ENCODE measurements at regions not wholly inside any gene's neighbourhood (a gene's known extent, or its start where the extent isn't known, plus 50 kb on each side); places are given as distances from the start of the nearest gene placed in this dataset.
"Not testable (repeated sequence)": the region's sequence is repeated elsewhere in the genome, so short reads cannot be mapped to it uniquely, and the experiment has no call there.

GRCh38 chr3:144593881-144594280, 622.3 kb downstream of the DIPK2A start:
- FAIRE-seq: no peak
- 77 to 86% (median 84%) methylated on average over 4 of the region's 4 CpGs for WGBS, 3 donors

DNA sequence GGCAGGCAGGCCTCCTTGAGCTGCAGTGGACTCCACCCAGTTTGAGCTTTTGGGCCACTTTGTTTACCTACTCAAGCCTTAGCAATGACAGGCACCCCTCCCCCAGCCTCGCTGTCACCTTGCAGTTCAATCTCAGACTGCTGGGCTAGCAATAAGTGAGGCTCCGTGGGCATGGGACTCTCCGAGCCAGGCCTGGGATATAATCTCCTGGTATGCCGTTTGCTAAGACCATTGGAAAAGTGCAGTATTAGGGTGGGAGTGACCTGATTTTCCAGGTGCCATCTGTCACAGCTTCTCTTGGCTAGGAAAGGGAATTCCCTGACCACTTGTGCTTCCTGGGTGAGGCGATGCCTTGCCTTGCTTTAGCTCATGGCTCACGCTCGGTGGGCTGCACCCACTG, 648.6 kb downstream of the DIPK2A start:
- H3K27me3 ChIP-seq (ENCODE audit: control insufficient read depth in 3 of 3, insufficient read depth in 3 of 3, low read length in 3 of 3): not testable (repeated sequence)
- WGBS, 3 donors: 83 to 93% (median 84%) methylated on average over 7 of the region's 7 CpGs

More at GRCh38 chr3:144593881-144594280, 622.3 kb downstream of the DIPK2A start:
- Histone ChIP-seq H3K27me3 (ENCODE audit: control insufficient read depth in 3 of 3, insufficient read depth in 3 of 3, low read length in 3 of 3) (no peaks in the 10 kb centered on the region), H3K4me3 (ENCODE audit: low read depth in 1 of 3, low read length in 3 of 3) (no peak overlapping the region), H3K4me1 (ENCODE audit: control insufficient read depth in 3 of 3, insufficient read depth in 2 of 3, low read depth in 1 of 3, low read length in 2 of 3) (no peaks in the 10 kb centered on the region), H3K36me3 (ENCODE audit: control insufficient read depth in 3 of 3, insufficient read depth in 2 of 3, low read depth in 1 of 3, low read length in 3 of 3) (no peaks in the 10 kb centered on the region), H3K27ac (ENCODE audit: low read depth in 1 of 3, low read length in 2 of 3) (no peak overlapping the region), H3K9me3 (ENCODE audit: control insufficient read depth in 2 of 2, insufficient read depth in 1 of 2, low read depth in 1 of 2, low read length in 1 of 2) (peaks cover 0 to 15% of the 10 kb centered on the region in 2 donors)
- no peak for DNase-seq

GRCh38 chr3:144622845-144623244, 651.2 kb downstream of the DIPK2A start:
- no peak for DNase-seq
- WGBS, 3 donors: 63 to 76% (median 67%) methylated on average over 3 of the region's 3 CpGs
- no peak for FAIRE-seq

More for the DNA sequence above, 648.6 kb downstream of the DIPK2A start:
- FAIRE-seq; H3K4me1 ChIP-seq (ENCODE audit: control insufficient read depth in 3 of 3, insufficient read depth in 2 of 3, low read depth in 1 of 3, low read length in 2 of 3); H3K9me3 ChIP-seq (ENCODE audit: control insufficient read depth in 2 of 2, insufficient read depth in 1 of 2, low read depth in 1 of 2, low read length in 1 of 2); H3K4me3 ChIP-seq (ENCODE audit: low read depth in 1 of 3, low read length in 3 of 3); DNase-seq; H3K36me3 ChIP-seq (ENCODE audit: control insufficient read depth in 3 of 3, insufficient read depth in 2 of 3, low read depth in 1 of 3, low read length in 3 of 3); H3K27ac ChIP-seq (ENCODE audit: low read depth in 1 of 3, low read length in 2 of 3): not testable (repeated sequence)

GRCh38 chr3:144624656-144625055, 653.0 kb downstream of the DIPK2A start:
- no peaks in the 10 kb centered on the region for H3K36me3 ChIP-seq (ENCODE audit: control insufficient read depth in 3 of 3, insufficient read depth in 2 of 3, low read depth in 1 of 3, low read length in 3 of 3)

More at GRCh38 chr3:144622845-144623244, 651.2 kb downstream of the DIPK2A start:
- Histone ChIP-seq H3K9me3 (ENCODE audit: control insufficient read depth in 2 of 2, insufficient read depth in 1 of 2, low read depth in 1 of 2, low read length in 1 of 2) (no peaks in the 10 kb centered on the region), H3K27me3 (ENCODE audit: control insufficient read depth in 3 of 3, insufficient read depth in 3 of 3, low read length in 3 of 3) (no peaks in the 10 kb centered on the region), H3K4me3 (ENCODE audit: low read depth in 1 of 3, low read length in 3 of 3) (no peak overlapping the region), H3K4me1 (ENCODE audit: control insufficient read depth in 3 of 3, insufficient read depth in 2 of 3, low read depth in 1 of 3, low read length in 2 of 3) (no peaks in the 10 kb centered on the region), H3K36me3 (ENCODE audit: control insufficient read depth in 3 of 3, insufficient read depth in 2 of 3, low read depth in 1 of 3, low read length in 3 of 3) (no peaks in the 10 kb centered on the region), H3K27ac (ENCODE audit: low read depth in 1 of 3, low read length in 2 of 3) (no peak overlapping the region)

DNA sequence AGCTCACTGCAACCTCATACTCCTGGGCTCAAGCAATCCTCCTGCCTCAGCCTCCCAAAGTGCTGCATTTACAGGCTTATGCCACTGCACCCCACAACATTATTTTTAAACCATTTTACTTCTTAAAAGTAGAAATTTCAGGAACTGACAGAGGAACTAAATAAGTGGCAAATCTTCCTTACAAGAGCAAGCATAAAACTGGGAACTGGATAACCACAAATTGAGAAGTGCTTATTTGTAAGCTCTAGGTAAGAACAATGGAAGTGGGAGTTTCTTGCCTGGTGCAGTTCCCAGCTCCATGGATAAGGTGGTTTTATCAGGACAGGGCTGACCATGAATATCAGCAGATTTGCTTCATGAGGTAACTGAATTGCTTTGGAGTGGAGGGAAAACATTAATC, 655.2 kb downstream of the DIPK2A start:
- no peaks in the 10 kb centered on the region for H3K36me3 ChIP-seq (ENCODE audit: control insufficient read depth in 3 of 3, insufficient read depth in 2 of 3, low read depth in 1 of 3, low read length in 3 of 3)
- H3K27ac ChIP-seq (ENCODE audit: low read depth in 1 of 3, low read length in 2 of 3): no peak overlapping the region
- H3K4me3 ChIP-seq (ENCODE audit: low read depth in 1 of 3, low read length in 3 of 3): no peak overlapping the region
- H3K4me1 ChIP-seq (ENCODE audit: control insufficient read depth in 3 of 3, insufficient read depth in 2 of 3, low read depth in 1 of 3, low read length in 2 of 3): no peaks in the 10 kb centered on the region
- FAIRE-seq (no peak), DNase-seq (no peak)
- H3K27me3 ChIP-seq (ENCODE audit: control insufficient read depth in 3 of 3, insufficient read depth in 3 of 3, low read length in 3 of 3): no peaks in the 10 kb centered on the region
- H3K9me3 ChIP-seq (ENCODE audit: control insufficient read depth in 2 of 2, insufficient read depth in 1 of 2, low read depth in 1 of 2, low read length in 1 of 2): no peaks in the 10 kb centered on the region

More at GRCh38 chr3:144624656-144625055, 653.0 kb downstream of the DIPK2A start:
- DNase-seq: no peak
- Histone ChIP-seq H3K9me3 (ENCODE audit: control insufficient read depth in 2 of 2, insufficient read depth in 1 of 2, low read depth in 1 of 2, low read length in 1 of 2) (no peaks in the 10 kb centered on the region), H3K4me1 (ENCODE audit: control insufficient read depth in 3 of 3, insufficient read depth in 2 of 3, low read depth in 1 of 3, low read length in 2 of 3) (no peaks in the 10 kb centered on the region), H3K27ac (ENCODE audit: low read depth in 1 of 3, low read length in 2 of 3) (no peak overlapping the region), H3K27me3 (ENCODE audit: control insufficient read depth in 3 of 3, insufficient read depth in 3 of 3, low read length in 3 of 3) (no peaks in the 10 kb centered on the region), H3K4me3 (ENCODE audit: low read depth in 1 of 3, low read length in 3 of 3) (no peak overlapping the region)
- WGBS, 3 donors: 71 to 74% (median 74%) methylated on average over 2 of the region's 2 CpGs
- FAIRE-seq: no peak

GRCh38 chr3:144629381-144629780, 657.8 kb downstream of the DIPK2A start:
- WGBS, 3 donors: 75 to 81% (median 80%) methylated on average over 4 of the region's 4 CpGs
- Histone ChIP-seq H3K27me3 (ENCODE audit: control insufficient read depth in 3 of 3, insufficient read depth in 3 of 3, low read length in 3 of 3) (no peaks in the 10 kb centered on the region), H3K36me3 (ENCODE audit: control insufficient read depth in 3 of 3, insufficient read depth in 2 of 3, low read depth in 1 of 3, low read length in 3 of 3) (no peaks in the 10 kb centered on the region), H3K9me3 (ENCODE audit: control insufficient read depth in 2 of 2, insufficient read depth in 1 of 2, low read depth in 1 of 2, low read length in 1 of 2) (no peaks in the 10 kb centered on the region), H3K4me3 (ENCODE audit: low read depth in 1 of 3, low read length in 3 of 3) (no peak overlapping the region), H3K4me1 (ENCODE audit: control insufficient read depth in 3 of 3, insufficient read depth in 2 of 3, low read depth in 1 of 3, low read length in 2 of 3) (no peaks in the 10 kb centered on the region), H3K27ac (ENCODE audit: low read depth in 1 of 3, low read length in 2 of 3) (no peak overlapping the region)
- no peak for DNase-seq
- FAIRE-seq: no peak

DNA sequence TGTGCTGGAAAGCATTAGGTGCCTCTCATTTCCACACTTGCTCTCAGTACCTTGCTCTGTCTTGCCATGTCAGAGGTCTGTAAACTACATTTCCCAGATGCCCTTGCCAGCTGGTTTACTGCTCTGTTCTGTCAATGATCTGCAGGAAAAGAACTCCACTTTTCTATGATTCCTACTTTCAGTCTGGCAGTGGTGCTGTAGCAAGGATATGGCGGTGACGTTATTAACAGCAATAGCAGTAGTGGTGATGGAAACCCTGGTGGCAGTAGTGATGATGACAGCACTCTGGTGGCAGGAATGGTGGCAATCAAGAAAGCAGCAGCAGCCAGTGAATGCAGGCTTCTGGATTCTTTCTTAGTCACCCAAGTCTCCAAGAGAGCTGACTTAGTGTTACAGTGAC, 665.2 kb downstream of the DIPK2A start:
- 30 to 58% (median 33%) methylated on average over 2 of the region's 2 CpGs for WGBS, 3 donors
- H3K9me3 ChIP-seq (ENCODE audit: control insufficient read depth in 2 of 2, insufficient read depth in 1 of 2, low read depth in 1 of 2, low read length in 1 of 2): no peaks in the 10 kb centered on the region
- no peaks in the 10 kb centered on the region for H3K4me1 ChIP-seq (ENCODE audit: control insufficient read depth in 3 of 3, insufficient read depth in 2 of 3, low read depth in 1 of 3, low read length in 2 of 3)
- H3K36me3 ChIP-seq (ENCODE audit: control insufficient read depth in 3 of 3, insufficient read depth in 2 of 3, low read depth in 1 of 3, low read length in 3 of 3): no peaks in the 10 kb centered on the region
- H3K27me3 ChIP-seq (ENCODE audit: control insufficient read depth in 3 of 3, insufficient read depth in 3 of 3, low read length in 3 of 3): no peaks in the 10 kb centered on the region
- no peak overlapping the region for H3K4me3 ChIP-seq (ENCODE audit: low read depth in 1 of 3, low read length in 3 of 3)
- FAIRE-seq (no peak), DNase-seq (peak; percentile 31 to 71)
- H3K27ac ChIP-seq (ENCODE audit: low read depth in 1 of 3, low read length in 2 of 3): no peak overlapping the region

DNA sequence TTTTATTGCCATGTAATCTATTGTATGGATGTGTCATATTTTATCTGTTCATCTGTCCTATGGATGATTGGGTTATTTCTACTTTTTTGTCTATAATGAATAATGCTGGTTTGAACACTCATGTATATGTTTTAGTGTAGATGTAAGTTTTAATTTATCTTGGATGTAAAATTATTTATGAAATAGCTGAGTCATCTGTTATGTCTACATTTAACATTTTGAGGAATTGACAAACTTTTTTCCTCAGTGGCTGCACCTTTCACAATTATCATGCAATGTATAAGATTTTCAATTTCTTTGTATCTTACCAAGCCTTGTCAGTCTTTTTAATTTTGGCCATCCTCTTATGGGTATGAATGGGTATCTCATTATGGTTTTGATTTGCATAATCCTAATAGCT, 666.4 kb downstream of the DIPK2A start:
- H3K4me1 ChIP-seq (ENCODE audit: control insufficient read depth in 3 of 3, insufficient read depth in 2 of 3, low read depth in 1 of 3, low read length in 2 of 3): no peaks in the 10 kb centered on the region
- no peak overlapping the region for H3K27ac ChIP-seq (ENCODE audit: low read depth in 1 of 3, low read length in 2 of 3)
- H3K4me3 ChIP-seq (ENCODE audit: low read depth in 1 of 3, low read length in 3 of 3): no peak overlapping the region
- H3K9me3 ChIP-seq (ENCODE audit: control insufficient read depth in 2 of 2, insufficient read depth in 1 of 2, low read depth in 1 of 2, low read length in 1 of 2): no peaks in the 10 kb centered on the region
- no peak for DNase-seq
- no peak for FAIRE-seq
- no peaks in the 10 kb centered on the region for H3K36me3 ChIP-seq (ENCODE audit: control insufficient read depth in 3 of 3, insufficient read depth in 2 of 3, low read depth in 1 of 3, low read length in 3 of 3)
- no peaks in the 10 kb centered on the region for H3K27me3 ChIP-seq (ENCODE audit: control insufficient read depth in 3 of 3, insufficient read depth in 3 of 3, low read length in 3 of 3)

DNA sequence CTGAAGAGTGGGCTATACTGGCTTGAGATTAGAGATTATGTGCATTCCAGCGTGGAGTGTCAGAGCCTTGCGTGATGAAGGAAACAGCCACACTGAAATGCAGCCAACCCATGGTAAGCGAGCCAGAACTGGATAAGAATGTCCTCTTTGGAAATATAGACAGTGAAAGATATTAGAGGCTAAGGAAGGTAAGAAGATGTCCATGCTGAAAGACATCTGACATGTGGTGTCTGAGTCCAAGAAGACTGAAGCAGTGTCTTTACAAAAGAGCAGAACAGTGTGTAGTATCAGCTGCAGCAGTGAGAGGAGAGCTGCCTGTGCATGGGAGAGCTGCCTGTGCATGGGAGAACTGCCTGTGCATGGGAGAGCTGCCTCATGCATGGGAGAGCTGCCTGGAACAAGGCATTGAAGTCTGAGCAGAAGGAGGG, 672.2 kb downstream of the DIPK2A start:
- WGBS, 3 donors: 56 to 74% (median 70%) methylated on average over 3 of the region's 3 CpGs
- no peak overlapping the region for H3K4me3 ChIP-seq (ENCODE audit: low read depth in 1 of 3, low read length in 3 of 3)
- FAIRE-seq (no peak), DNase-seq (no peak)
- H3K9me3 ChIP-seq (ENCODE audit: control insufficient read depth in 2 of 2, insufficient read depth in 1 of 2, low read depth in 1 of 2, low read length in 1 of 2): no peaks in the 10 kb centered on the region
- no peaks in the 10 kb centered on the region for H3K27me3 ChIP-seq (ENCODE audit: control insufficient read depth in 3 of 3, insufficient read depth in 3 of 3, low read length in 3 of 3)
- no peak overlapping the region for H3K27ac ChIP-seq (ENCODE audit: low read depth in 1 of 3, low read length in 2 of 3)
- no peaks in the 10 kb centered on the region for H3K36me3 ChIP-seq (ENCODE audit: control insufficient read depth in 3 of 3, insufficient read depth in 2 of 3, low read depth in 1 of 3, low read length in 3 of 3)
- H3K4me1 ChIP-seq (ENCODE audit: control insufficient read depth in 3 of 3, insufficient read depth in 2 of 3, low read depth in 1 of 3, low read length in 2 of 3): no peaks in the 10 kb centered on the region

All from small intestine (tissue), 7 donors.